Stimulated activated memory B cell treated with anti-CD40 and anti-IgM and Interleukin-4, amounts not matched to agents 10 μg/mL and 1 μg/mL and 100 μg/mL, for 72 hours (primary cell): ENCODE measurements at regions not wholly inside any gene's neighbourhood (a gene's known extent, or its start where the extent isn't known, plus 50 kb on each side); places are given as distances from the start of the nearest gene placed in this dataset.

Experiments
- ATAC-seq: fragments of 150-1000 bp; cut with Tn5 transposase; 2 replicates; pipeline ENCODE4 v1.10.0; 2021
- H3K27ac Mint-ChIP-seq: one replicate; pipeline ENCODE4 v1.8.0; 2022; ENCODE audit warnings: mild to moderate bottlenecking, mixed read lengths
- H3K27me3 Mint-ChIP-seq: one replicate; pipeline ENCODE4 v1.8.0; 2022; ENCODE audit warnings: mixed read lengths
- H3K36me3 Mint-ChIP-seq: one replicate; pipeline ENCODE4 v1.8.0; 2022; ENCODE audit warnings: mixed read lengths
- H3K4me1 Mint-ChIP-seq: one replicate; pipeline ENCODE4 v1.8.0; 2022; ENCODE audit warnings: mixed read lengths
- H3K4me3 Mint-ChIP-seq: one replicate; pipeline ENCODE4 v1.8.0; 2022; ENCODE audit warnings: mild to moderate bottlenecking, moderate library complexity, mixed read lengths
- H3K9me3 Mint-ChIP-seq: one replicate; pipeline ENCODE4 v1.8.0; 2022; ENCODE audit warnings: mixed read lengths

DNA sequence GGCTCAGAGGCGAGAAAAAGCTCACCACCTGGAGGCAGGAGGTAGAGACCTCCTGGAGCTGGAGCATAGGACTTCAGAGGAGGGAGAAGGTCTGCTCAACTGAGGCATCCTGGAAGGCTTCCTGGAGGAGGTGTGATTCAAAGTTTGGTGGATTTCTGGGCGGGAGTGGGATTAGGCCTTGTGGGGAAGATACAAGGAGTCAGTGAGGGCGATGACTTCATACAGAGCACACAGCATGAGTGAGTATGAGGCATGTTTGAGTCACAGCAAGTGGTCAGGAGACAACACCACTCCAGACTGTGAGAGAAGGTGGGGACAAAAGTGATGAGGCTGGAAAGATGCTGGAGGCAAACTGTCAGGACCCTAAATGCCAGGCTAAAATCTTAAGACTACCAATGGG lies 77.6 kb downstream of the MATN1 start:
- H3K4me3 Mint-ChIP-seq = no peak overlapping the region
- no peak for ATAC-seq

DNA sequence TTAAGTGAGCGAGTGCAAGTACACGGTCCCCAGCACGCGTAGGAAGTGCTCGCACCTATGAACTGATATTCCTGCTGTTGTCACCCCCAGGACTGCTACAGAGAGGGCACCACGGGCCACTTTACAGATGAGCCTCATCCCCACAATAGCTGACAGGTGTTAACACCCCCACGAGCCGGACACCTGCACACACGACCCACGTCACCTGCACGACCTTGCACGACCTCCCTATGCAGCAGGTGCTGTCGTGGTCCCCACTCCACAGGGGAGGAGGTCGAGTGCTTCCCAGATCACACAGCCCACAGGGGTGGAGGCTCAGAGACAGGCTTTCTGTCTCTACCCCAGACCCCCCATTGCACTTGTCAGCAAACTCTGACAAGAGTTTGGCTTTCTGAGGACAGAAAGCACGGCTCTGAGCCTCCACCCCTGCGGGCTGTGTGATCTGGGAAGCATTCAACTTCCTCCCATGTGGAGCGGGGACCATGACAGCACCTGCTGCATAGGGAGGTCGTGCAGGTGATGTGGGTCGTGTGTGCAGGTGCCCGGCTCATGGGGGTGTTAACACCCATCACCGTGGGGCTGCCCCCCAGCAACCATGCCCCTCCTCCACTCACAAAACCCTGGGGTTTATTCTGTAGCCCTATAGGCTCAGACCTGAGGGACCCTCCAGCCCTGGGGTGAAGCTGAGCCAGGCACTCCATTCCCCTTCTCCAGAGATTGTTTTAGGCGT lies 80.8 kb downstream of the MATN1 start:
- no peak for ATAC-seq
- Mint-ChIP-seq H3K9me3 (no peaks in the 10 kb centered on the region), H3K27ac (no peak overlapping the region), H3K4me1 (no peaks in the 10 kb centered on the region), H3K27me3 (peaks cover 40% of the 10 kb centered on the region), H3K36me3 (no peaks in the 10 kb centered on the region), H3K4me3 (no peak overlapping the region)

More for the DNA sequence above, 77.6 kb downstream of the MATN1 start:
- H3K4me1 Mint-ChIP-seq = peaks cover 9% of the 10 kb centered on the region
- H3K9me3 Mint-ChIP-seq = no peaks in the 10 kb centered on the region
- no peak overlapping the region for H3K27ac Mint-ChIP-seq
- peaks cover 66% of the 10 kb centered on the region for H3K27me3 Mint-ChIP-seq
- no peaks in the 10 kb centered on the region for H3K36me3 Mint-ChIP-seq

- Mint-ChIP-seq H3K9me3 (no peaks in the 10 kb centered on the region), H3K27ac (no peak overlapping the region), H3K27me3 (peaks cover 39% of the 10 kb centered on the region), H3K36me3 (no peaks in the 10 kb centered on the region), H3K4me1 (no peaks in the 10 kb centered on the region), H3K4me3 (no peak overlapping the region)
- ATAC-seq = no peak
Observed at GRCh38 chr1:30641572-30642353, 81.6 kb downstream of the MATN1 start.

DNA sequence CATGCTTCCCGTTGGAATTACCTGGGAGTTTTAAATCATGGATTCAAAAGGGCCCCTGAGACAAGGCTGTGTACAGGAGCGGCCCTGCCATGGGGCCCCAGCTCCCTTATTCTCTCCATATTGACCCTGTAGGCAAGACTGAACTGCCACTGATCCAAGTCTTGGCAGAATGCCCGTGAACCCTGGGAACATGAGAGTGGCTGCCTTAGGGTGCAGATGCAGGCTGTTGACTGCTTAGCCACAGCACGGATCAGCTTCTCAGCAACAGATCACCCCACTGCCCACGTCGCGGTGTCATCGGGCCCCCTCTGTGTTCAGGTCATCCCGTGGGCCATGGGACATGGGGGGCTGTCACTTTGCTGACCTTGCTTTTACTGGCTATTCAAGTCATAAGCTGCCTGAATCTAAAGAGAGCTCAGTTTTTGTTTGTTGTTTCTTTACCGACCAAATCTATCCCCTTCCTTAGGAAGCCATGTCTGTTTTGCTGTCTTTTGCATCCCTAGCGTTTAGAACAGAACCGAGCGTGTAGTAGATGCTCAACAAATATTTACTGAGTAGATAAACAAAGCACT lies 83.4 kb downstream of the MATN1 start:
- H3K27ac Mint-ChIP-seq = no peak overlapping the region
- ATAC-seq = no peak

DNA sequence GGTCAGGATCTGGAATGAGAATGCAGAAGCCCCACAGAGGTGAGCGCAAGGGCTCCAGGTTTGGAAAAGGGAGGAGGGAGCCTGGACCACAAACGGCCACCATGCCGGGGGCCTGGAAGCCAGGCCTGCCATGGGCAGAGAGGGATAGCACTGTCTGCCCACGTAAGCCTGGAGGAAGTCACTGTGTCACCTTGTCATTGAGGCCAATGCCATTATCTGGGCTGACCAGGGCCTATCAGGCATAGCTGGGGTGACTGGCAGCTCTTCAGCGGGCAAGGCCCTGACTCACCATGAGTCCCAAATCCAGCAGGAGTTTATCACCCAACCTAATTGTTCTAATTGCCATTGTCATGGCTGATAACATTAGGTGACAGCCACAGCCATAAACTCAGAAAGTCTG lies 84.6 kb downstream of the MATN1 start:
- Mint-ChIP-seq H3K9me3 (no peaks in the 10 kb centered on the region), H3K4me3 (no peak overlapping the region), H3K36me3 (no peaks in the 10 kb centered on the region), H3K4me1 (no peaks in the 10 kb centered on the region), H3K27ac (no peak overlapping the region), H3K27me3 (peaks cover 9% of the 10 kb centered on the region)
- ATAC-seq = no peak

More for the DNA sequence above, 83.4 kb downstream of the MATN1 start:
- Mint-ChIP-seq H3K9me3 (no peaks in the 10 kb centered on the region), H3K4me1 (no peaks in the 10 kb centered on the region), H3K36me3 (no peaks in the 10 kb centered on the region), H3K27me3 (peaks cover 21% of the 10 kb centered on the region), H3K4me3 (no peak overlapping the region)

DNA sequence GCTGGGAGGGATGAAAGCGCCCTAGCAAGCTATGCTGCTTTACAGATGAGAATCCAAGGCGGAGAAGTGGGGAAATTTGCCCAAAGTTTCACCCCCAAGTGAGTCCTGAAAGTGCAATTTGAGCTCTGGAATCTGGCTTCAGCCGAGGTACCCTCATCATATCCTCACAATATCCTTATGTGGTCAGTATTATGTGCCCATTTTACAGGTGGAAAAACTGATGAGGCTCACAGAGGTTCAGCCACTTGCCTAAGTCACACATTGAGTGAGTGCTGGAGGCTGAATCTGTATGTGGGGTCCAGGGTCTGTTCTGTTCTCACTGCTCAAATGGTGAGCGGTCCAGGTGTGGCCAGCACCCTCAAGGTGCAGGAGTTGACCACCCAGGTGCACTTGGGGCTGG lies 85.3 kb downstream of the MATN1 start:
- Mint-ChIP-seq H3K27me3 (peaks cover 9% of the 10 kb centered on the region), H3K27ac (no peak overlapping the region), H3K4me3 (no peak overlapping the region), H3K4me1 (no peaks in the 10 kb centered on the region), H3K9me3 (no peaks in the 10 kb centered on the region), H3K36me3 (no peaks in the 10 kb centered on the region)
- ATAC-seq = no peak

- Mint-ChIP-seq H3K36me3 (no peaks in the 10 kb centered on the region), H3K4me1 (no peaks in the 10 kb centered on the region), H3K27me3 (peaks cover 3% of the 10 kb centered on the region), H3K9me3 (no peaks in the 10 kb centered on the region), H3K4me3 (no peak overlapping the region), H3K27ac (no peak overlapping the region)
- ATAC-seq = no peak
Observed at GRCh38 chr1:30637183-30637980, 86.0 kb downstream of the MATN1 start.

- no peaks in the 10 kb centered on the region for H3K9me3 Mint-ChIP-seq
- no peak overlapping the region for H3K27ac Mint-ChIP-seq
- no peak overlapping the region for H3K4me3 Mint-ChIP-seq
- ATAC-seq = no peak
- H3K27me3 Mint-ChIP-seq = no peaks in the 10 kb centered on the region
- H3K36me3 Mint-ChIP-seq = no peaks in the 10 kb centered on the region
- H3K4me1 Mint-ChIP-seq = no peaks in the 10 kb centered on the region
Observed at GRCh38 chr1:30636621-30637020, 86.8 kb downstream of the MATN1 start.

GRCh38 chr1:30635391-30635975 lies 87.9 kb downstream of the MATN1 start:
- H3K27ac Mint-ChIP-seq = no peak overlapping the region
- H3K4me1 Mint-ChIP-seq = no peaks in the 10 kb centered on the region
- ATAC-seq = no peak
- H3K4me3 Mint-ChIP-seq = no peak overlapping the region
- H3K27me3 Mint-ChIP-seq = no peaks in the 10 kb centered on the region
- H3K9me3 Mint-ChIP-seq = no peaks in the 10 kb centered on the region
- no peaks in the 10 kb centered on the region for H3K36me3 Mint-ChIP-seq

DNA sequence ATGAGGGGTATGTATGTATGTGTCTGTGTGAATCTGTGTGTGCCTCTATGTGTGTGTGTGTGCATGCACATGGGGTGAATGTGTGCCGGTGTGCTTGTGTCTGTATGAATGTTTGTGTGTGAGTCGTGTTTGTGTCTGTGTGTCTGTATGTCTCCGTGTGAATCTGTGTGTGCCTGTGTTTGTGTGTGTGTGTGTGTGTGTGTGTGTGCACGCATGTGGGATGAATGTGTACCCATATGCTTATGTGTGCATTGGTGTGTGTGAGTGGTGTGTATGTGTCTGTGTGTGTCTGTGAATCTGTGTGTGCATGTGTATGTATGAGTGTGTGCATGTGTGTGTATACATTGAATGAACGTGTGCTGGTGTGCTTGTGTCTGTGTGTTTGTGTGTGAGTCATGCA lies 88.9 kb downstream of the MATN1 start:
- H3K27me3 Mint-ChIP-seq = peaks cover 1% of the 10 kb centered on the region

DNA sequence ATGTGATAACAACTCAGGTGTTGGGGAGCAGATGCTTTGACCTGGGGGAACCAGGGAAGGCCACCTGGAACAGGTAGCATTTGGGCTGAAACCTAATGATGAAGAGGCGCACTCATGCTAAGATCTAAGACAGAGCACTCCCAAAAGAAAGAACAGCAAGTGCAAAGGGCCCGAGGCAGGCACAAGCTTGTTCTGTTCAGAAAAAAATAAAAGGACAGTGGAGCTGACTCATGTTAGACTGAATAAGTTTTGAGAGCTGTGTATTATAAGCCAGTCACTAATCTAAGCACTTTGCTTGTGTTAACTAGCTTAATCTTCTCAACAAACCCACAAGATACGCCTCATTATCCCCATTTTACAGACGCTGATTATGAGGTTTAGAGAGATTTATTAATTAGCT lies 90.1 kb downstream of the MATN1 start:
- Mint-ChIP-seq H3K36me3 (no peaks in the 10 kb centered on the region), H3K4me1 (no peaks in the 10 kb centered on the region), H3K9me3 (no peaks in the 10 kb centered on the region), H3K27me3 (peaks cover 13% of the 10 kb centered on the region), H3K4me3 (no peak overlapping the region), H3K27ac (no peak overlapping the region)
- no peak for ATAC-seq

More for the DNA sequence above, 88.9 kb downstream of the MATN1 start:
- no peak for ATAC-seq
- Mint-ChIP-seq H3K9me3 (no peaks in the 10 kb centered on the region), H3K4me3 (no peak overlapping the region), H3K36me3 (no peaks in the 10 kb centered on the region), H3K4me1 (no peaks in the 10 kb centered on the region), H3K27ac (no peak overlapping the region)

DNA sequence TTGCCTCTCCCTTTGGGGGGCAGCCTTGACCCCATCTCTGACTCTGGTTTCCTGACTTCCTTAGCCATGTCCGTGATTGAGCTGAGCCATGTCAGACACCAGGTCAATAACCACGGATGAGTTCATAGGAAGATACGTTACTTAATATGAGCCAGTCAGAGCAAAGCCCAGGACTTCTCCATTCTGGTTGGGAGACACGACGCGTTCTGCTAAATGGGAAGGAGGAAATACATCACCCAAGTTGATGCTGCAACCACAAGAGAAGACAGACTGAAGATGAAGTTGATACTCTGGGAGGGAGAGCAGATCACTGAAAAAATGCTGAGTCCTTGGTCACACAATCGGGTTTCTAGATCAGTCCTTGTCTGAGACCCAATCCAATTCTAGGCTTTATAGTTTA lies 90.9 kb downstream of the MATN1 start:
- Mint-ChIP-seq H3K36me3 (no peaks in the 10 kb centered on the region), H3K4me3 (no peak overlapping the region), H3K4me1 (no peaks in the 10 kb centered on the region), H3K9me3 (no peaks in the 10 kb centered on the region), H3K27me3 (peaks cover 21% of the 10 kb centered on the region), H3K27ac (no peak overlapping the region)
- no peak for ATAC-seq

DNA sequence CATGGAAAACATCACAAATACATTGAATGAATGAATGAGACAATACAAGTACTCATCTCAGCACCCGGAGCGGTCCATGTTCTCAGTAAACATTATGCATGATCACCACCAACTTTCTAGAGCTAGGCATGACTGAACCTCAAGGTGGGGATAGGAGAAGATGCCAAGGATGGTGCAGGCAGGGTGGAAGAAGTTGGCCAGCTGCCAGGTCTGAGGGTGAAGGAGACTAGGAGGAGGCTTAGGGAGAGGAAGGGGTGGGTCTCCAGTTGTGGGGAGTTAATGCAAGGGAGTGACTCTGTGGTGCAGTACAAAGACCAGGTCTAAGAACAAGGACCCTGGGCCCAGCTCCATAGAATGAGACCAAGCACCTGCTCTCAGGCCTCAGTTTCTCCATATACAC lies 91.7 kb downstream of the MATN1 start:
- Mint-ChIP-seq H3K9me3 (no peaks in the 10 kb centered on the region), H3K4me1 (no peaks in the 10 kb centered on the region), H3K27ac (no peak overlapping the region), H3K27me3 (peaks cover 29% of the 10 kb centered on the region), H3K36me3 (no peaks in the 10 kb centered on the region), H3K4me3 (no peak overlapping the region)
- ATAC-seq = no peak

- Mint-ChIP-seq H3K9me3 (peaks cover under 1% of the 10 kb centered on the region), H3K27me3 (peaks cover 48% of the 10 kb centered on the region), H3K36me3 (no peaks in the 10 kb centered on the region), H3K4me3 (no peak overlapping the region), H3K27ac (no peak overlapping the region), H3K4me1 (no peaks in the 10 kb centered on the region)
- ATAC-seq = no peak
Observed at GRCh38 chr1:30629501-30629900, 93.9 kb downstream of the MATN1 start.

DNA sequence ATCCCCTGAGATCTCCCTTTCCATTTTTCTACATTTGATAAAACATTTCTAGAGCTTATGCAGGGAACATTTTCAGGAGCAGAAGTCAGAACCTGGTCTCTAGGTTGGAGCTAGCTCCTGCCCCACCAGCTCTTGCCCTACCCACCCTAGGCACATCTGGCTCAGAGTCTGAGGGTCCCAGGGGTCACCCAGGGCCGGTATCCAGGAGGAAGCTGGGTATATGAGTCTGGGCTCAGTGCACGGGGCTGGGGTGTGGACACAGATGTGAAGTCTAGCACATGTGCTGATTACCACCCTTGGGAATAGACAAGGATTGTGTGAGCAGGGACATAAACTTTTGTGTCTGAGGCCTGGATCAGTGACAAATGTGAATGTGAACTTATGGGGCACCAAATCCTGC lies 95.4 kb downstream of the MATN1 start:
- no peaks in the 10 kb centered on the region for H3K4me1 Mint-ChIP-seq
- peaks cover 48% of the 10 kb centered on the region for H3K27me3 Mint-ChIP-seq
- no peak overlapping the region for H3K27ac Mint-ChIP-seq
- ATAC-seq = no peak
- H3K4me3 Mint-ChIP-seq = no peak overlapping the region
- no peaks in the 10 kb centered on the region for H3K36me3 Mint-ChIP-seq
- peaks cover 8% of the 10 kb centered on the region for H3K9me3 Mint-ChIP-seq
